Stimulated activated CD8-positive, alpha-beta memory T cell treated with anti-CD3 and anti-CD28 coated beads, Interleukin-12 subunit alpha, Interleukin-12 subunit beta, amount 100 ng/mL, for 4 hours (primary cell): ENCODE measurements at regions not wholly inside any gene's neighbourhood (a gene's known extent, or its start where the extent isn't known, plus 50 kb on each side); places are given as distances from the start of the nearest gene placed in this dataset.
"Not testable (repeated sequence)": the region's sequence is repeated elsewhere in the genome, so short reads cannot be mapped to it uniquely, and the experiment has no call there.

Experiments used
- DNase-seq: peaks from one replicate; pipeline ENCODE4 v3.0.0-alpha.2; 2020; ENCODE audit warnings: low read depth

GRCh38 chr4:152193059-152193458 lies 342.8 kb downstream of the FBXW7 start:
- no peak for DNase-seq

GRCh38 chr4:152190907-152191306 lies 345.0 kb downstream of the FBXW7 start:
- DNase-seq: no peak

- no peak for DNase-seq
Measured at GRCh38 chr4:152189451-152190179, 346.3 kb downstream of the FBXW7 start.

- no peak for DNase-seq
Measured at GRCh38 chr4:152188801-152189200, 347.1 kb downstream of the FBXW7 start.

DNA sequence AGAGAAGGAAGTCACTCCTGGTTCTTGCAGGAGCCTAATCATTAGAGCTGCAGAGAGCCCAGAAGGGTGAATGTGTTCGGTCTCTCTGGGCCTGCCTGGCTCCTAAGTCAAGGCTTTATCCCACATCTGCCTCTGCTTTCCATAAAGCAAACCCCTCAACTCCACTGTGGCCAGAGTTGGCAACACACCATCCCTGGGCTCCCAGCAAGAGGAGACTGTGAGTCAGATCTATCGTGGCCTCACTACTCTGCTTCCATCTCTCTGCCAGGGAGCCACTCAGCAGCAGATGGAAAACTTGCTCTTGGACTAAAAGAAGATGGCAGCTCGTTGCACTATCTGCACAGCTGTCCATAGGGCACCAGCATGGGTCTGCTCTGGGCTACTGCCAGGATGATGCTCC lies 348.2 kb downstream of the FBXW7 start:
- no peak for DNase-seq

GRCh38 chr4:152185786-152186550 lies 349.9 kb downstream of the FBXW7 start:
- no peak for DNase-seq

- no peak for DNase-seq
Measured at GRCh38 chr4:152181150-152181549, 354.7 kb downstream of the FBXW7 start.

DNA sequence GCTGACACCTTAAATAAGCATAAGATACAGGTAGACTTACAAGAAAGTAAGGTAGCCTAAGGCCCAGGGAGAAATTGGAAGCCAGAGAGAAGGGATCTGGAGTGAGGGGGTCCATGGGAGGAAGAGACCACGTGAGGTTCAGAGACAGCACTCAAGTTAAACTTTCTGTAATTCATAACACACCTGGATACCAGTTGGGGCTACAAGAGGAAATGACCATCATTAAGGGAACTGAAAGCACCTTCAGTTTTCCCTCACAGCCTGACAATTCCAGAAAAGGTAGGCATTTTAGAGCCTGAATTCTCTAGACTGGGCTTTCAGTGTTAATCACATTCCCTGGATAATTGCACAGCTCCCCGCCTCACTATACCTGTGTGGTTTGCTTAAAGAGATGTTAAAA lies 355.5 kb downstream of the FBXW7 start:
- no peak for DNase-seq

GRCh38 chr4:152177538-152177937 lies 358.4 kb downstream of the FBXW7 start:
- DNase-seq: not testable (repeated sequence)

- DNase-seq: no peak
Measured at GRCh38 chr4:152176627-152177214, 359.2 kb downstream of the FBXW7 start.

DNA sequence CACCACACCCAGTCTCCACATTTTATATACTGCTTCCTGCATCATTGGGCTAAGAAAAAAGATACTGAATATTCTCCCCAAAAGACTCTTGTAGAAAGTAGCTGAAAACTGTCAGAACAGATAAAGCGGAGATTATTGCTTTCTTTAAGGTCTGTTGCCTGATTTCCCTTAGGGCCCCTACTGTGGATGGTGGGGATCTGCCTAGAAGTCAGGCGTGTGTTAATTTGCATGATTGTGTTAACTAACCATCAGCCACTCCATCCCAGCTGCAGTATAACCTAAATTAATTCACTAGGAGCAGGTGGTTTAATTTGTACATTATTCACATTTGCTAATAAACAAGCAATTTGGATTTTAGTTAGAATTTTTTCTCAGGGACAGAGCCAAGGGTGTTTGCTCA lies 360.3 kb downstream of the FBXW7 start:
- no peak for DNase-seq

DNA sequence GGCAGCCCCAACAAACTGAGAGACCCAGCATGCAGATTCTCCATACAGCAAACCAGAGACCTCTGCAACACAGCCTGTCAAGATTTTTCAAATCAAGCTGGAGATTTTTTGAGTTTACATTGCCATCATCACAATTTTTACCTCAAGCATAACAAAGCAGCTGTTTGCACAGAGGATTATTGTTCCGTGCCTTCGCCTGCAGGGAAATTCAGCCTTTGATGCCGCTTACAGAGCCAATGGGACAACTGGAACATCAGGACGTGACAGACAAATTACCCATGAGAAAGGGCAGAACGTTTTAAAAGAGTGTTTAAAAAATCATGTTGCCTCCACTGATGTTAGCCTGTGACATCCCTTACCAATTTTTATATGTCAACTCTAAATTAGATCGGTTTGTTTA lies 363.7 kb downstream of the FBXW7 start:
- no peak for DNase-seq

GRCh38 chr4:152171556-152171955 lies 364.3 kb downstream of the FBXW7 start:
- no peak for DNase-seq

DNA sequence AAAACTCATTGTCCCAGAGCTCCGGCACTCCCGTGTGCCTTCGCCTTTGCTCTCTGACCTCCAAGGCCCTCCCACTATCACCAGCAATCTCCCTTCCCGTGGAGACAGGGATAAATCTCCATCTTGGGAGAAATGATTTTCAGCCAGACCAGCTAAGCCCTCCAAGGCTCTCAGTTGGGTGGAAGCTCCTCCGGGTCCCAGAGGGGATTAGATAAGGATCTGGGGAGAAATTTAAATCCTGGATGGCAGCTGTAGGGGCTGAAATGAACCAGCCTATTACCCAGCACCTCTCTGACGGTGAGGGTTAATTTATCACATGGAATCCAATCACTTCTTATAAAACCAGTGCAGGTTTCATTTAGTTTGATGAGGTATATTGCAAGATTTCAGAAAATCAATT lies 366.2 kb downstream of the FBXW7 start:
- no peak for DNase-seq

DNA sequence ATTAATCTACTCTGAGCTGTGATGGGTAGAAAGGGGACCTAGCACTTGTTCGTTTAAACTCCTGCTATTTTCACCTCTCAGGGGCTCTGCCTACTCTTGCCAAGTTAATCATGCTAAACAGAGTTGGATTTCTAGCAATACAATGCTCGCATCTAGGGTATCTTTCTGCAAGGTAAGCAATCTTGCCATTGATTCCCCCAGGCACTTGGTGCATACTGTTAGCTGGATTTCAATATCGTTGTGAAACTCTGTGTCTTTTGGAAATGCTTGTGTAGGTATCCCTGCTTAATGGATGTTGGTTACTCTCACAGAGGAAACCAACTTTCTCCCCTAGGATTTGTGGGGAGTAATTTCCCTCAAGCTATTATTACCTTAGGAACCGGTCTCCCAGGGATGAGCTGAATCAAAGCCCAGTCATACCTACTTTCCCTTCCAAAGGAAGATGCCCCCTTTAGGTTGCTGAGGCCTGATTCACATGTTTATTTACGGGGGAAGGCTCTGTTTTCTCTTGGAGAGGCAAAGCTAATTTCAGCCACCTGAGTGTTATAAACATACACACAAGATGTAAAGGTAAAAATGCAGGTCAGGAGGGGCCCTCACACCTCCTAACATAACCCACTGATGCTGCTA lies 366.8 kb downstream of the FBXW7 start:
- no peak for DNase-seq

- DNase-seq: no peak
Measured at GRCh38 chr4:152166567-152166966, 369.3 kb downstream of the FBXW7 start.

DNA sequence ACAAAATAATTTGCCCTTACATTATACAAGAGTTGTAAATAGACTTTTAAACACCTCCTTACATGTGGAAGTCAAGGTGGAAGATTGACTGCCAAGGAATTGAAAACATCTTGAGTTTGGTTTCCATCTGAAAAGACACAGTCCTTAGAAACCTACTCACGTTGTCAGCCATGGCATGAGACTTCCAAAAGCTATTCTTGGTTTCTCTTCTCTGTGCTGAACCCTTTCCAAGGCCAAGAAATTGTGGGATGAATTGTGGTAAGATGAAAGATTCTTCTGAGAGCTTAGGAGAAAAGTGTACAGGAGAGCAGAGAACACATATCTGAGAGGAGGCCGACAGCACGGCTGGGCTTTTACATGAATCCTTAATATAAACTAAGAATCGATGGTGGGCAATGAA lies 370.0 kb downstream of the FBXW7 start:
- no peak for DNase-seq

DNA sequence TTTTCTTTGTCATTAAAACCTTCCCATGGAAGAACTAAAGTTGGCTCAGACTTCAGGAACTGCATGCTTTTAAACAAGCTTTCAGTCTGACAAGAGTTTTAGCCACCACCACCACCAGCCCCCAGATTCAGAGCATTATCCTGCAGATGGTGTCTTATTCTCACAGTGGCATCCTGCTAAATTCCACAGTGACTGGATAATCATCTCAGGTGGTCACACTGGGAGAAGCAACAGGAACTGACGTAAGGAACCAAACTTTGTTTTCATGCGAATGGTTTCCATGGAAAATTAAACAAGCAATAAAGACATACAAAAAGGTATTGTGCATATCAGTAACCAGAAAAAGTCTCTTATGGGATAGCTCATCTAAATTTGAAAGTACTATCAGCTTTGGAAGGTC lies 370.7 kb downstream of the FBXW7 start:
- no peak for DNase-seq

GRCh38 chr4:152164561-152164960 lies 371.3 kb downstream of the FBXW7 start:
- no peak for DNase-seq

GRCh38 chr4:152162331-152162697 lies 373.6 kb downstream of the FBXW7 start:
- no peak for DNase-seq

DNA sequence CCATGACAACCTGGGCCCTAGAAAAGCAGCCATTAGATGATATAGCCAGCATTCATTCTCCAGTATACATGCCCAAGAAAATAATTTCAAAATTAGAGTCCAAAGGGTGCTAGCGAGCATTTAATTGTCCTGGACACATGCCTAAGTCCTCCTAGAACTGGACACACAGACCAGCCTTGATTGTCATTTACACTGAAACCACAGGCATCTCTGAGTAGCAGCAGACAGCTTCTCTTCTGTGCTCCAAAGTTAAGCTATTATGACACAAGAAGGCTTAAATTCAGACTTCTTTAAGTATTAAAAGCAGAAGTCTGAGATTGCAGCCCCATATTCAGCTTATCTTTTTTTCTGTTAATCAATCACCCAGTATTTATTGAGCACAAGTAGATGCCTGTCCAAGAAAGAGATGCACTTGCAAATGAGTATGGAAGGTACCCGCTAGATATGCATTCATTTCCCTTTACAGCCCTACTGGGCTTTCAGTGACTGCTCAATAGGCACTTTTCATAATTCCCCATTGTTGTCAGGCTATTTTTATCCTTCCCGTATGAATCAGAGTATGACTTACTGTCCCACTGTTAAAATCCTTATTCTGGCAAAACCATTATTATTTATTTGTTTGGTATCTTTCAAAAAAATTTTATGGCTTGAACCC lies 374.1 kb downstream of the FBXW7 start:
- no peak for DNase-seq

GRCh38 chr4:152160225-152160800 lies 375.6 kb downstream of the FBXW7 start:
- DNase-seq: no peak
